Ascending aorta (tissue), 2 donors: ENCODE measurements at regions not wholly inside any gene's neighbourhood (a gene's known extent, or its start where the extent isn't known, plus 50 kb on each side); places are given as distances from the start of the nearest gene placed in this dataset.
"Not testable (repeated sequence)": the region's sequence is repeated elsewhere in the genome, so short reads cannot be mapped to it uniquely, and the experiment has no call there.

Experiments
- DNase-seq, 2 donors: peaks; one replicate each; pipeline ENCODE4 v3.0.0-alpha.2; 2019; ENCODE audit warnings: low spot score in 2 of 2
- H3K27ac ChIP-seq, 2 donors: fragments of 200-600 bp; sonication (generic); one replicate each; pipeline ENCODE4 v1.5.1; 2016 to 2017; ENCODE audit warnings: mild to moderate bottlenecking in 1 of 2
- H3K27me3 ChIP-seq: fragments of 200-600 bp; sonication (generic); one replicate; pipeline ENCODE4 v1.5.1; 2017
- H3K36me3 ChIP-seq, 2 donors: fragments of 200-600 bp; sonication (generic); one replicate each; pipeline ENCODE4 v1.5.1; 2016
- H3K4me1 ChIP-seq, 2 donors: fragments of 200-600 bp; sonication (generic); one replicate each; pipeline ENCODE4 v1.5.1; 2016 to 2017; ENCODE audit warnings: mild to moderate bottlenecking in 1 of 2
- H3K4me3 ChIP-seq, 2 donors: fragments of 200-600 bp; sonication (generic); one replicate each; pipeline ENCODE4 v1.5.1; 2016 to 2017; ENCODE audit warnings: mild to moderate bottlenecking in 1 of 2
- H3K9me3 ChIP-seq, 2 donors: fragments of 200-600 bp; sonication (generic); one replicate each; pipeline ENCODE4 v1.5.1; 2016
- CTCF ChIP-seq, 3 experiments: fragments of 200-600 bp in 2 of 3; fragments of 450-650 bp in 1 of 3; sonication (generic) in 2 of 3; IDR thresholded peaks; one replicate each; pipeline ENCODE4 v1.5.1; 2016 to 2019; ENCODE audit warnings: antibody characterized with exemption in 3 of 3, mild to moderate bottlenecking in 1 of 3, moderate library complexity in 1 of 3
- intact Hi-C: fragments of 100-400 bp; cut with DNase I; formaldehyde crosslinking; loops from one replicate; pipeline ENCODE4 v1.15.1; 2023

- DNase-seq, H3K27me3 ChIP-seq, intact Hi-C loops, H3K36me3 ChIP-seq, H3K4me3 ChIP-seq, H3K9me3 ChIP-seq, H3K4me1 ChIP-seq, H3K27ac ChIP-seq: not testable (repeated sequence)
These were observed 914.7 kb downstream of the FOXD4L5 start for GRCh38 chr9:64370344-64370743.

- H3K36me3 ChIP-seq, intact Hi-C loops, H3K4me1 ChIP-seq, H3K27me3 ChIP-seq, H3K27ac ChIP-seq, H3K9me3 ChIP-seq, DNase-seq: not testable (repeated sequence)
- H3K4me3 ChIP-seq, result peak overlapping the region in 1 of 2 donors; percentile 40
These were observed 915.4 kb downstream of the FOXD4L5 start for GRCh38 chr9:64369644-64370043.

GRCh38 chr9:64369114-64369513, 915.9 kb downstream of the FOXD4L5 start:
- intact Hi-C loops, H3K27ac ChIP-seq, H3K4me1 ChIP-seq, H3K27me3 ChIP-seq, H3K9me3 ChIP-seq, H3K36me3 ChIP-seq: not testable (repeated sequence)
- DNase-seq, result peak in 1 of 2 donors; percentile 79
- H3K4me3 ChIP-seq, result peak overlapping the region in 1 of 2 donors; percentile 52
- peak in 2 of 3 experiments; percentile 24 to 41 for TF ChIP-seq CTCF (IDR thresholded peaks at IDR 0.05)

GRCh38 chr9:64368644-64368942, 916.4 kb downstream of the FOXD4L5 start:
- H3K4me1 ChIP-seq, DNase-seq, H3K36me3 ChIP-seq, H3K27me3 ChIP-seq, intact Hi-C loops, H3K9me3 ChIP-seq, H3K27ac ChIP-seq: not testable (repeated sequence)
- peak overlapping the region in 1 of 2 donors; percentile 42 for H3K4me3 ChIP-seq

- H3K9me3 ChIP-seq, H3K27me3 ChIP-seq, H3K27ac ChIP-seq, H3K4me1 ChIP-seq, H3K36me3 ChIP-seq, intact Hi-C loops, DNase-seq: not testable (repeated sequence)
- peak overlapping the region in 1 of 2 donors; percentile 42 for H3K4me3 ChIP-seq
These were observed 917.0 kb downstream of the FOXD4L5 start for GRCh38 chr9:64367826-64368643.
